ENCODE measurements at regions not wholly inside any gene's neighbourhood (a gene's known extent, or its start where the extent isn't known, plus 50 kb on each side); places are given as distances from the start of the nearest gene placed in this dataset.

DNA sequence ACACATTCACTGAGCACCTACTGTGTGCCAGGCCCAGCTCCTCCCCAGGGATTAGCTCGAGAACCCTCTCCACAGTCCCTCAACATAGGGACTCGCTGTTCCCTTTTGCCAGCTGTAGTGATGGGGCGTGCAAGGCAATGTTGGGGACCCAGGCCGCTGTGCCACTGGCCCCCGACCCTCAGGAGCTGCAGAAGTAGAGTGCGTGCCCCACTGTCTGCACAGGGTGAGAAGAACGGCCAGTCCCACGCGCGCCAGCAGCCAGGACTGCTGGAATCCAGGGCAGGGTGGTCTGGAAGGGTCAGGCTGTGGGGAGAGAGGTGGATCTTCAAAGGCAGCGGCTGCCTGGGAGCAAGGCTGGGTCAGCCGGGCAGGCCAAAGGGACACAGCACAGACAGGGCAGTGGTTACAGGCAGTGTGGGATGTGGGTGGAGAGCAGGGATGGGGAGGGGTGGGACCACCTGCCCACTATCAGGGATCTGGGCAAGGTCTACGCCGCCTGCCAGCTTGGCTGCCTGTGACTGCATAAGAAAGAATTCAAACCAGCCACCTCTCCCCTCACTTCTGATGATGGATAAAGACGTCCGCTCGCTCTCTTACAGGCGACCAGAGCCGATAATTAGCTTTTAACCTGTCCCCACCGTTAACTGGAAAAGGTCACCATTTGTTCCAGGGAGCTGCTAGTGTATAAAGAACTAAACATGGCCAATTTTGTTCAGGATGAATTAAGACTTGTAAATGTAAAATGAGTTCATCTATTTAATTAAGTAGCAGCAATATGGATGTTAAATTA lies 86.7 kb upstream of the GSE1 start:
- H3K4me2 ChIP-seq: no peak overlapping the region
- TF ChIP-seq, protein P1, sequence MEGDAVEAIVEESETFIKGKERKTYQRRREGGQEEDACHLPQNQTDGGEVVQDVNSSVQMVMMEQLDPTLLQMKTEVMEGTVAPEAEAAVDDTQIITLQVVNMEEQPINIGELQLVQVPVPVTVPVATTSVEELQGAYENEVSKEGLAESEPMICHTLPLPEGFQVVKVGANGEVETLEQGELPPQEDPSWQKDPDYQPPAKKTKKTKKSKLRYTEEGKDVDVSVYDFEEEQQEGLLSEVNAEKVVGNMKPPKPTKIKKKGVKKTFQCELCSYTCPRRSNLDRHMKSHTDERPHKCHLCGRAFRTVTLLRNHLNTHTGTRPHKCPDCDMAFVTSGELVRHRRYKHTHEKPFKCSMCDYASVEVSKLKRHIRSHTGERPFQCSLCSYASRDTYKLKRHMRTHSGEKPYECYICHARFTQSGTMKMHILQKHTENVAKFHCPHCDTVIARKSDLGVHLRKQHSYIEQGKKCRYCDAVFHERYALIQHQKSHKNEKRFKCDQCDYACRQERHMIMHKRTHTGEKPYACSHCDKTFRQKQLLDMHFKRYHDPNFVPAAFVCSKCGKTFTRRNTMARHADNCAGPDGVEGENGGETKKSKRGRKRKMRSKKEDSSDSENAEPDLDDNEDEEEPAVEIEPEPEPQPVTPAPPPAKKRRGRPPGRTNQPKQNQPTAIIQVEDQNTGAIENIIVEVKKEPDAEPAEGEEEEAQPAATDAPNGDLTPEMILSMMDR (IDR thresholded peaks at IDR 0.05; ENCODE audit: poor library complexity): no peak
- TF ChIP-seq EZH2 (IDR thresholded peaks at IDR 0.05; ENCODE audit: borderline replicate concordance): no peak
- no peak for TF ChIP-seq EZH2phosphoT487 (IDR thresholded peaks at IDR 0.05; ENCODE audit: low read depth, severe bottlenecking, unreplicated experiment)
- peaks cover 56% of the 10 kb centered on the region for H3K4me1 ChIP-seq (ENCODE audit: insufficient read depth)
- no peaks in the 10 kb centered on the region for H3K27me3 ChIP-seq
- no peak overlapping the region for H3K4me3 ChIP-seq
- H3K79me2 ChIP-seq: peaks cover 14% of the 10 kb centered on the region
- no peak overlapping the region for H2AFZ ChIP-seq
- H3K27ac ChIP-seq: no peak overlapping the region
- no peak for DNase-seq (ENCODE audit: low spot score)
- peaks cover 6% of the 10 kb centered on the region for H4K20me1 ChIP-seq (ENCODE audit: insufficient read depth, poor library complexity, severe bottlenecking)
- H3K36me3 ChIP-seq (replicated peaks; ENCODE audit: insufficient read depth, low read depth): no peaks in the 10 kb centered on the region
- H3K9me2 ChIP-seq (replicated peaks; ENCODE audit: insufficient read depth): no peaks in the 10 kb centered on the region
- H3K9me3 ChIP-seq (ENCODE audit: low read depth): no peaks in the 10 kb centered on the region
- WGBS (ENCODE audit: low lambda C conversion rate, missing lambda C conversion rate): 82% methylated on average over 20 of the region's 20 CpGs

DNA sequence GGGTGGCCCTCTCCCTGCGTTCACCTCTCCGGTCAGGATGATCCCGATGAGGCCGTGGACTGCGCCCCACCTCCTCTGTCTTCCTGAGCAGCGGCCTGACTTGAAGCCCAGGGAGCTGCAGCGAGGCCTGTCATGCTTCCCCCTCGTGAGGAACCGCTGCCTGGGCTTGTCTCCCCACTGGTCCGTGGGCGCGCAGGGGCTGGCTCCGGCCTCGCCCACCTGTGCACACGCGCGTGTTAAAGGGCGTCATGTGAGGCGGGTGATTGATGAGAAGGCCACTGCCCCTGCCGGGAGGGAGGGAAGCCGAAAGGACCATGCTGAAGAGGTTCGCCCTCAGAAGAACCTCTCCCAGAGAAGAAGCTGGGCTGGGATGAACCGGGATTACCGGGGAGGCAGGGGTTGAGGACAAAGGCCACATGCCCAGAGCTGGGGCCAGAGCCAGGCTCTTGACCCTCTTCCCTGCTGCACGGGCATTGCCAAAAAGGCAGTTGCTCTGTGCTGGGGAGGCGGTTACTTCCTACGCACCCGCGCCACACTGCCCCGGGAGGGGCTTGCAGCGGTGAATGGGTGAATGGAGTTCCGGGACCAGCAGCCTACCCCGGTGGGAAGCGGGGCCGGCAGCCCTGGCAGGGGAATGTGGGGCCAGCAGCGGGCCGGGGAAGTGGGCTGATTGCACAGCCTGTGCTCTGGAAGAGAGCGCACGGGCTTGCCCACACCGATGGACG lies 85.9 kb upstream of the GSE1 start:
- 85% methylated on average over 41 of the region's 41 CpGs for WGBS (ENCODE audit: low lambda C conversion rate, missing lambda C conversion rate)
- no peak overlapping the region for H2AFZ ChIP-seq
- H3K9me2 ChIP-seq (replicated peaks; ENCODE audit: insufficient read depth): no peaks in the 10 kb centered on the region
- H3K27me3 ChIP-seq: no peaks in the 10 kb centered on the region
- H3K9me3 ChIP-seq (ENCODE audit: low read depth): no peaks in the 10 kb centered on the region
- no peak overlapping the region for H3K4me3 ChIP-seq
- H3K79me2 ChIP-seq: peaks cover 14% of the 10 kb centered on the region
- no peak for DNase-seq (ENCODE audit: low spot score)
- no peak overlapping the region for H3K4me2 ChIP-seq
- no peak for TF ChIP-seq EZH2phosphoT487 (IDR thresholded peaks at IDR 0.05; ENCODE audit: low read depth, severe bottlenecking, unreplicated experiment)
- no peak for TF ChIP-seq EZH2 (IDR thresholded peaks at IDR 0.05; ENCODE audit: borderline replicate concordance)
- TF ChIP-seq, protein P1 (IDR thresholded peaks at IDR 0.05; ENCODE audit: poor library complexity): no peak
- H4K20me1 ChIP-seq (ENCODE audit: insufficient read depth, poor library complexity, severe bottlenecking): peaks cover 6% of the 10 kb centered on the region
- H3K4me1 ChIP-seq (ENCODE audit: insufficient read depth): peaks cover 48% of the 10 kb centered on the region
- no peak overlapping the region for H3K27ac ChIP-seq
- H3K36me3 ChIP-seq (replicated peaks; ENCODE audit: insufficient read depth, low read depth): no peaks in the 10 kb centered on the region

DNA sequence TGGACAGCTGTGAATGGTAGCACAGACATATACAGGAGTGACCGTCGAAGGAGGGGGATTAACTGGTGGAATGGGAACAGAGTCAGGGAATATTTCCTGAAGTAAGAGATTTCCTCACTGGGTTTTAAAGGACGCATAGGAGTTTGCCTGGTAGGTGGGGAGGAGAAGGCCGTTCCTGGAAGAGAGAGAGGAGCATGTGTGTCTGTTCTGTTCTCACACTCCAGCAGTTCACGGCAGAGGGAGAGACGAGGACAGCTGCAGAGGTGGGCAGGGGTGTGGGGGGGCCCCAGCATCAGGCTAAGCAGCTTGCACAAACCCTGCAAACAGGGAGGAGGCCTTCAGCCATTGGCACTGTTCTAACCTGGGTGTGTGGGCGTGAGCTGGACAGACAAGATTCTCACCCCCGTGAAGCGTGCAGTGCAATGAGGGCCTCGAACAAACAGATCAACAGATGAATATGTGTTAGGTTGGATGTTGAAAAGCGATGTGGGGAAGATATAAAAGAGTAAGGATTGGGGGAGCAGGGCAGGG lies 85.3 kb upstream of the GSE1 start:
- Histone ChIP-seq H3K4me3 (no peak overlapping the region), H3K4me1 (ENCODE audit: insufficient read depth) (peaks cover 42% of the 10 kb centered on the region)

More for the DNA sequence above, 85.3 kb upstream of the GSE1 start:
- 79% methylated on average over 11 of the region's 11 CpGs for WGBS (ENCODE audit: low lambda C conversion rate, missing lambda C conversion rate)
- Histone ChIP-seq H3K9me3 (ENCODE audit: low read depth) (no peaks in the 10 kb centered on the region), H4K20me1 (ENCODE audit: insufficient read depth, poor library complexity, severe bottlenecking) (peaks cover 2% of the 10 kb centered on the region), H3K36me3 (replicated peaks; ENCODE audit: insufficient read depth, low read depth) (no peaks in the 10 kb centered on the region), H3K9me2 (replicated peaks; ENCODE audit: insufficient read depth) (no peaks in the 10 kb centered on the region), H3K27me3 (no peaks in the 10 kb centered on the region), H3K79me2 (peaks cover 9% of the 10 kb centered on the region), H3K27ac (no peak overlapping the region), H3K4me2 (no peak overlapping the region), H2AFZ (no peak overlapping the region)
- DNase-seq (ENCODE audit: low spot score): no peak
- no peak for TF ChIP-seq EZH2phosphoT487 (IDR thresholded peaks at IDR 0.05; ENCODE audit: low read depth, severe bottlenecking, unreplicated experiment)
- TF ChIP-seq, protein P1 (IDR thresholded peaks at IDR 0.05; ENCODE audit: poor library complexity): no peak
- TF ChIP-seq EZH2 (IDR thresholded peaks at IDR 0.05; ENCODE audit: borderline replicate concordance): no peak

Measured in hepatocyte (in vitro differentiated cells).